Right lobe of liver (tissue), 4 donors: ENCODE measurements at regions not wholly inside any gene's neighbourhood (a gene's known extent, or its start where the extent isn't known, plus 50 kb on each side); places are given as distances from the start of the nearest gene placed in this dataset.

Source experiments
- POLR2A ChIP-seq: fragments of 450-650 bp; IDR thresholded peaks from one replicate; pipeline ENCODE4 v1.6.1; 2017; ENCODE audit warnings: antibody characterized with exemption, mild to moderate bottlenecking
- TF ChIP-seq, protein P1 (sequence below), 4 donors: fragments of 200-600 bp in 3 of 4; fragments of 450-650 bp in 1 of 4; IDR thresholded peaks; one replicate each; pipeline versions ENCODE4 v1.5.1 to v1.8.0; 2016 to 2022; ENCODE audit warnings: antibody characterized with exemption in 4 of 4, mild to moderate bottlenecking in 2 of 4
- donor health status: DM: no; HTN: no; CAD: no.
- donor health status: DM: no; HTN: no; CAD: no.
- donor health status: DM: no; HTN: yes; CAD: no.

DNA sequence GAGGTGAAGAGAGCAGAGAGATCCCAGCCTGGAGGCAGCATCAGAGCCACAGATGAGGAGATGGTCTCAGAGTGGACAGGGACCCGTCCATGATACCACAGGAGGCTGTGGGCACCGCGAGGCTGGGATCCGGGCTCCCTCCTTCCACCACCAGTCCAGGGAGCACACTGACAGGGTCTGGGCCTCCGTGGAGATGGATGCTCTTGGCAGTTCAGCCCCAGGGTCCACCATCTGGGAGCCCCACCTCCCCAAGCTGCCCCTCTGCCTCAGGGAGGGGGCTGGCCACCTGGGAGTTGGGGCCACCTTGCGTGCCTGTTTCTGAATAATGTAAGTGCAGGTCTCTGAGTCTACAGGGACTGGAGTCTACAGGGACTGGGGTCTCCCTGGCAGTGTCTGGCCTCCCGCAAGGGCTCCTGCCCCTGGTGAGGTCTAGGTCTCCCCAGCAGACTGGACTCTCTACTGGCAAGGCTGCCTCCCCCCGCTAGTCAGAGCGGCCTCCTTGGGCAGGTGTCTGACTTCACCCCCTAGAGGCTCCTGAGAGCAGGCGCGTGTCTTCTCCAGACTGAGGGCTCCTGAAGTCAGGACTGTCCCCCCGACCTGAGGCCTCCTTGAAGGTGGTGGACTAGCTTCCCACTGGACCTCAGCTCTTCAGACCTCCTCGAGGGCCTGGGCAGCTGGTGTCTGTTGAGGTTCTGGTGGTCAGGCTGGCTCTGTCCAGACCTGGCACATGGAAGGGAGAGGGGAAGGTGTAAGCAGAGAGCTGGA is 218.5 kb downstream of the PTPRU start:
- no peak for TF ChIP-seq POLR2A
- TF ChIP-seq, protein P1, sequence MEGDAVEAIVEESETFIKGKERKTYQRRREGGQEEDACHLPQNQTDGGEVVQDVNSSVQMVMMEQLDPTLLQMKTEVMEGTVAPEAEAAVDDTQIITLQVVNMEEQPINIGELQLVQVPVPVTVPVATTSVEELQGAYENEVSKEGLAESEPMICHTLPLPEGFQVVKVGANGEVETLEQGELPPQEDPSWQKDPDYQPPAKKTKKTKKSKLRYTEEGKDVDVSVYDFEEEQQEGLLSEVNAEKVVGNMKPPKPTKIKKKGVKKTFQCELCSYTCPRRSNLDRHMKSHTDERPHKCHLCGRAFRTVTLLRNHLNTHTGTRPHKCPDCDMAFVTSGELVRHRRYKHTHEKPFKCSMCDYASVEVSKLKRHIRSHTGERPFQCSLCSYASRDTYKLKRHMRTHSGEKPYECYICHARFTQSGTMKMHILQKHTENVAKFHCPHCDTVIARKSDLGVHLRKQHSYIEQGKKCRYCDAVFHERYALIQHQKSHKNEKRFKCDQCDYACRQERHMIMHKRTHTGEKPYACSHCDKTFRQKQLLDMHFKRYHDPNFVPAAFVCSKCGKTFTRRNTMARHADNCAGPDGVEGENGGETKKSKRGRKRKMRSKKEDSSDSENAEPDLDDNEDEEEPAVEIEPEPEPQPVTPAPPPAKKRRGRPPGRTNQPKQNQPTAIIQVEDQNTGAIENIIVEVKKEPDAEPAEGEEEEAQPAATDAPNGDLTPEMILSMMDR (IDR thresholded peaks at IDR 0.05): no peak
